Hypothalamus (tissue), 51 donors: ENCODE measurements at regions not wholly inside any gene's neighbourhood (a gene's known extent, or its start where the extent isn't known, plus 50 kb on each side); places are given as distances from the start of the nearest gene placed in this dataset.

Source experiments
- DNase-seq, 51 donors: peaks; one replicate each; lab custom pipeline; 2025; lab: John Stamatoyannopoulos, UW

DNA sequence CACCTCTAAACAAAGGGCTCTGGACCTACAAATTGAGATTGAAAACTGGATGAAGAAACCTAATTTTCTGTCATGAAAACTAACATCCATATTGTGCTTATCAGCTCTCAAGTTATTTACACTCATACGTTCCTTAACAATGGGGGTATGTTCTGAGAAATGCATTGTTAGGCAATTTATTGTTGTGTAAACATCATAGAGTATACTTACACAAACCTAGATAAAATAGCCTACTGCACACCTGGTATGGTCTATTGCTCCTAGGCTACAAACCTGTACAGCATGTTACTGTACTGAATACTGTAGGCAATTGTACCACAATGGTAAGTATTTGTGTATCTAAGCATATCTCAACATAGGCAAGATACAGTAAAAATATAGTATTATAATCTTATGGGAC, 191.4 kb downstream of the TM2D1 start:
- no peak for DNase-seq

- no peak for DNase-seq
These were observed 193.2 kb downstream of the TM2D1 start for GRCh38 chr1:61531716-61532115.

- DNase-seq = no peak
These were observed 200.9 kb downstream of the TM2D1 start for GRCh38 chr1:61523893-61524605.

- DNase-seq = no peak
These were observed 201.7 kb downstream of the TM2D1 start for GRCh38 chr1:61523229-61523628.

DNA sequence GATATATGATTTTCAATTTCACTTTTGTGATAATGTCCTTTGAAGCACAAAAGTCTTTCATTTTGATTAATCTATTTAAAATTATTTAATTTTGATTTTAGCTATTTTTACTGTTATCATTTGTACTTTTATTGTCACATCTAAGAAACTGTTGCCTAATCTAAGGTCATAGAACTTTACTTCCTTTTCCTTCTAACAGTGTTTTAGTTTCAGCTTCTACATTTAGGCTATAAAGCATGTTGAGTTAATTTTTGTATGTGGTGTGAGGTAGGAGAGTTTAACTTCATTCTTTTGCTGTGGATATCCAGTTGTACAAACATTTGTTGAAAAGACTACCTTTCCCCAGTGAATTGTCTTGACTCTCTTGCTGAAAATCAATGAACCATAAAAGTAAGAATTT, 204.5 kb downstream of the TM2D1 start:
- no peak for DNase-seq

DNA sequence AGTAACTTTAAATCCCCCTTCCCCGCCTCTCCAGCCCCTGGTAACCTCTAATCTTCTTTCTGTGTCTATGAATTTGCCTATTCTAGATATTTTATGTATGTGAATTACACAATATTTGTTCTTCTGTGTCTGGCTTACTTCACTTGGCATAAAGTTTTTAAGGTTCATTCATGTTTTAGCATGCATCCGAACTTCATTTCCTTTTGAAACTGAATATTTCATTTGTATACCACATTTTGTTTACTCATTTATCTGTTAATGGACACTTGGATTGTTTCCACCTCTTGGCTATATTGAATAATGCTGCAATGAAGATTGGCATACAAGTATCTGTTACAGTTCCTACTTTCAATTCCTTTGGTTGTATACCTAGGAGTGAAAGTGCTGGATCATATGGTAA, 205.3 kb downstream of the TM2D1 start:
- no peak for DNase-seq

DNA sequence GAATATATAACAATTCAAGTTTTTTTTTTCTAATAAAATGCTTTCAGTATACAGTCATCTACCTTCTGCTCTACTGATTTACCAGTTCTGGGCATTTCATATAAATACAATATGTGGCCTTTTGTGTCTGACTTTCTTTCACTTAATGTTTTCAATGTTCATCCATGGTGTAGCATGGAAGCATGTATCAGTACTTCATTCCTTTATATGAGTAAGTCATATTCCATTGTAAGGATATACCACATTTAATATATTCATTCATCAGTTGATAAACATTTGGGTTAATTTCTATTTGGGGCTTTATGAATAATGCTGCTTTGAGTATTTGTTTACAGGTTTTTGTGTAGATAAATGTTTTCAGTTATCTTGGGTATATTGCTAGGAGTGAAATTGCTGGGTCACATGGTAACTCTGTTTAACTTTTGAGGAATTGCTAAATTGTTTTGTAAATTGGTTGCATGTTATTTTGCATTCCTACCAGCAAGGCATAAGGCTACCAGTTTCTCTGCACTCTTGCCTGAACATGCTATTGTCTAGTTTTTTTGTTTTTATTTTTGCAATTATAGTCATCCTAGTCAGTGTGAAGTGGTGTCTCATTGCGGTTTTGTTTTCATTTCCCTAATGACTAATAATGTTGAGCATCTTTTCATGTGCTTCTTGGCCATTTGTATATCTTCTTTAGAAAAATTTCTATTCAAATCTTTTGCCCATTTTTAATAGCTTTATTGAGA, 206.1 kb downstream of the TM2D1 start:
- no peak for DNase-seq

DNA sequence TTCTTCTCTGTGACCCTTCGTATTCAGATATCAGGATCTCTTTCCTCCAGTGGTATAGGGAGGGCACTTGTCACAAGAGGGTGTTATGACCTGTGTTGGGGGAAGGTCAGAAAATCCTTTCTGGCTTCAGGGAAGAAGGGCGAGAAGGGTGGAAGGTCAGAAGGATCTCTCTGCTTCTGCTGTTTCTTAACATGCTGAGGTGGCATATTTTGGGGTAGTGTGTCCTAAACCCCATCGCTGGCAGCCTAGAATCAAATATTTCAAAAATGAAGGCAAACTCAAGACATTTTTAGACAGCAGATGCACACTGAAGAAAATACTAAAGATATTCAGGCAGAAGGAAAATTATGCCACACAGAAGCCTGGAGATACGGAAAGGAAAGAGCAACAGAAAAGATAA, 207.6 kb downstream of the TM2D1 start:
- no peak for DNase-seq

DNA sequence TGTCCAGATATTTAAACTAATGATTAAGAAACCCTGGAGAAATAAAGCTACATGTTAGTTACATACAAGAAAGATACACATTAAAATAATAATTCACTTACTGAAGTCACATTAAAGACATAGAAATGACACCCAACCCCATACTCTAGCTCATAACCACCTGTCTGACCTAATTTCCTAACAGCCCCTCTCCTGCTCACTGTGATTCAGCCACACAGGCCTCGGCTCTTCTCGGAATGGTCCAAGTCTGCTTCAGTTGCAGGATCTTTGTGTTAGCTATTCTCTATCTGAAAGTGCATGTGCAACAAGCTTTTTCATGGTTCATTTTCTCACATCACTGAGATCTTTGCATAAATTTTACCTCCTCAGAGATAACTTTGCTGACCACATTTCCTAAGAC, 209.8 kb downstream of the TM2D1 start:
- DNase-seq = no peak
